Astrocyte (in vitro differentiated cells and primary cell): ENCODE measurements at regions not wholly inside any gene's neighbourhood (a gene's known extent, or its start where the extent isn't known, plus 50 kb on each side); places are given as distances from the start of the nearest gene placed in this dataset.

Experiments
- DNase-seq: peaks from one replicate; pipeline ENCODE4 v3.0.0-alpha.2; 2010; ENCODE audit warnings: low read depth
- FAIRE-seq: peaks from 2 replicates; lab custom pipeline; 2011; peaks lifted over from hg19 to GRCh38; lab: Jason Lieb, UNC
- H2AFZ ChIP-seq: 2 replicates; pipeline ENCODE4 v1.6.0; 2012; ENCODE audit warnings: low read depth, low read length, inconsistent platforms
- H3K27ac ChIP-seq: 2 replicates; pipeline ENCODE4 v1.5.1; 2011; ENCODE audit warnings: low read depth, low read length, inconsistent platforms
- H3K27me3 ChIP-seq: 2 replicates; pipeline ENCODE4 v1.6.0; 2011; ENCODE audit warnings: low read length, inconsistent platforms; ENCODE audit not compliant: insufficient read depth
- H3K36me3 ChIP-seq: 2 replicates; pipeline ENCODE4 v1.5.1; 2011; ENCODE audit warnings: low read length, inconsistent platforms; ENCODE audit not compliant: insufficient read depth
- H3K4me1 ChIP-seq: 2 replicates; pipeline ENCODE4 v1.5.1; 2011; ENCODE audit warnings: low read length, inconsistent platforms; ENCODE audit not compliant: insufficient read depth
- H3K4me2 ChIP-seq: 2 replicates; pipeline ENCODE4 v1.6.0; 2012; ENCODE audit warnings: low read length, inconsistent platforms
- H3K4me3 ChIP-seq: 2 replicates; pipeline ENCODE4 v1.5.1; 2011; ENCODE audit warnings: low read depth, mild to moderate bottlenecking, low read length, inconsistent platforms; ENCODE audit not compliant: insufficient read depth
- H3K79me2 ChIP-seq: 2 replicates; pipeline ENCODE4 v1.6.0; 2012; ENCODE audit warnings: mild to moderate bottlenecking, low read length, inconsistent platforms; ENCODE audit not compliant: insufficient read depth
- H3K9ac ChIP-seq: 2 replicates; pipeline ENCODE4 v1.6.0; 2012; ENCODE audit warnings: mild to moderate bottlenecking, low read length, inconsistent platforms
- H3K9me3 ChIP-seq: 2 replicates; pipeline ENCODE4 v1.5.1; 2012; ENCODE audit warnings: low read depth, mild to moderate bottlenecking, low read length, inconsistent platforms; ENCODE audit not compliant: insufficient read depth
- H4K20me1 ChIP-seq: 2 replicates; pipeline ENCODE4 v1.6.0; 2012; ENCODE audit warnings: low read length, inconsistent platforms; ENCODE audit not compliant: insufficient read depth
- H3K27ac Mint-ChIP-seq: one replicate; pipeline ENCODE4 v1.8.0; 2021; ENCODE audit warnings: mild to moderate bottlenecking, mixed read lengths; ENCODE audit not compliant: unreplicated experiment
- H3K27me3 Mint-ChIP-seq: one replicate; pipeline ENCODE4 v1.8.0; 2021; ENCODE audit warnings: low read depth, mixed read lengths; ENCODE audit not compliant: unreplicated experiment
- H3K36me3 Mint-ChIP-seq: one replicate; pipeline ENCODE4 v1.8.0; 2021; ENCODE audit warnings: low read depth, mixed read lengths; ENCODE audit not compliant: unreplicated experiment
- H3K4me1 Mint-ChIP-seq: one replicate; pipeline ENCODE4 v1.8.0; 2021; ENCODE audit warnings: low read depth, mixed read lengths; ENCODE audit not compliant: unreplicated experiment
- H3K4me3 Mint-ChIP-seq: one replicate; pipeline ENCODE4 v1.8.0; 2021; ENCODE audit warnings: mild to moderate bottlenecking, moderate library complexity, mixed read lengths; ENCODE audit not compliant: unreplicated experiment
- H3K9me3 Mint-ChIP-seq: one replicate; pipeline ENCODE4 v1.8.0; 2021; ENCODE audit warnings: mild to moderate bottlenecking, mixed read lengths; ENCODE audit not compliant: unreplicated experiment
- CTCF ChIP-seq: IDR thresholded peaks from 2 replicates; pipeline ENCODE4 v1.5.1; 2011; ENCODE audit warnings: low read depth, mild to moderate bottlenecking, inconsistent platforms, low read length, moderate library complexity; ENCODE audit not compliant: insufficient read depth
- EZH2 ChIP-seq: IDR thresholded peaks from 2 replicates; pipeline ENCODE4 v1.6.1; 2012; ENCODE audit warnings: mild to moderate bottlenecking, low read length, inconsistent platforms; ENCODE audit not compliant: insufficient read depth

- Mint-ChIP-seq H3K27me3 (peaks cover 10% of the 10 kb centered on the region), H3K36me3 (no peaks in the 10 kb centered on the region), H3K4me3 (no peak overlapping the region), H3K4me1 (peaks cover 17% of the 10 kb centered on the region), H3K27ac (no peak overlapping the region), H3K9me3 (peaks cover 6% of the 10 kb centered on the region)
- TF ChIP-seq CTCF (no peak), EZH2 (no peak)
- Histone ChIP-seq H4K20me1 (no peaks in the 10 kb centered on the region), H2AFZ (no peak overlapping the region), H3K4me1 (no peaks in the 10 kb centered on the region), H3K27me3 (peaks cover 9% of the 10 kb centered on the region), H3K36me3 (no peaks in the 10 kb centered on the region), H3K4me3 (no peak overlapping the region), H3K4me2 (no peak overlapping the region), H3K9ac (no peak overlapping the region), H3K79me2 (no peaks in the 10 kb centered on the region), H3K27ac (no peak overlapping the region), H3K9me3 (no peaks in the 10 kb centered on the region)
- DNase-seq, result no peak
- FAIRE-seq, result no peak
These were observed 144.5 kb upstream of the PCBD1 start for GRCh38 chr10:71032887-71033286.

- Mint-ChIP-seq H3K4me3 (no peak overlapping the region), H3K4me1 (peaks cover 17% of the 10 kb centered on the region), H3K36me3 (no peaks in the 10 kb centered on the region), H3K9me3 (peaks cover 6% of the 10 kb centered on the region), H3K27me3 (peaks cover 10% of the 10 kb centered on the region), H3K27ac (no peak overlapping the region)
- no peak overlapping the region for H3K4me3 ChIP-seq
- H3K36me3 ChIP-seq, result no peaks in the 10 kb centered on the region
- no peaks in the 10 kb centered on the region for H4K20me1 ChIP-seq
- DNase-seq, result no peak
- no peak overlapping the region for H3K4me2 ChIP-seq
- no peak for FAIRE-seq
- H3K9ac ChIP-seq, result no peak overlapping the region
- no peaks in the 10 kb centered on the region for H3K4me1 ChIP-seq
- H3K27me3 ChIP-seq, result peaks cover 9% of the 10 kb centered on the region
- H3K27ac ChIP-seq, result no peak overlapping the region
- H3K79me2 ChIP-seq, result no peaks in the 10 kb centered on the region
- TF ChIP-seq EZH2 (no peak), CTCF (no peak)
- no peaks in the 10 kb centered on the region for H3K9me3 ChIP-seq
- no peak overlapping the region for H2AFZ ChIP-seq
These were observed 145.1 kb upstream of the PCBD1 start for GRCh38 chr10:71033396-71033980.

- H3K4me1 ChIP-seq, result no peaks in the 10 kb centered on the region
- no peak overlapping the region for H2AFZ ChIP-seq
- no peak for TF ChIP-seq EZH2
- Mint-ChIP-seq H3K4me3 (no peak overlapping the region), H3K27me3 (peaks cover 14% of the 10 kb centered on the region), H3K36me3 (no peaks in the 10 kb centered on the region), H3K4me1 (peaks cover 8% of the 10 kb centered on the region), H3K27ac (peak overlapping the region; percentile 34), H3K9me3 (peaks cover 4% of the 10 kb centered on the region)
- H3K9me3 ChIP-seq, result no peaks in the 10 kb centered on the region
- H3K4me2 ChIP-seq, result no peak overlapping the region
- H4K20me1 ChIP-seq, result no peaks in the 10 kb centered on the region
- no peak overlapping the region for H3K4me3 ChIP-seq
- no peaks in the 10 kb centered on the region for H3K36me3 ChIP-seq
- peaks cover 9% of the 10 kb centered on the region for H3K27me3 ChIP-seq
- FAIRE-seq (no peak), DNase-seq (no peak)
- no peak overlapping the region for H3K27ac ChIP-seq
- no peak overlapping the region for H3K9ac ChIP-seq
- no peaks in the 10 kb centered on the region for H3K79me2 ChIP-seq
These were observed 147.3 kb upstream of the PCBD1 start for GRCh38 chr10:71035511-71036296.
